Neural progenitor cell (in vitro differentiated cells): ENCODE measurements at regions not wholly inside any gene's neighbourhood (a gene's known extent, or its start where the extent isn't known, plus 50 kb on each side); places are given as distances from the start of the nearest gene placed in this dataset.
A peak's percentile ranks its signal among the peaks of the same experiment; 100 is the strongest.

Experiments used
- DNase-seq: peaks from one replicate; pipeline ENCODE4 v3.0.0-alpha.2; 2016; ENCODE audit warnings: low spot score
- H2AFZ ChIP-seq: fragments of 200-600 bp; sonication (generic); replicated peaks from 2 replicates; pipeline ENCODE4 v1.6.1; 2016; ENCODE audit warnings: antibody characterized with exemption
- H3F3A ChIP-seq: fragments of 200-600 bp; sonication (generic); 2 replicates; pipeline ENCODE4 v1.6.1; 2016; ENCODE audit warnings: antibody characterized with exemption, low read depth
- H3K27ac ChIP-seq: fragments of 200-600 bp; sonication (generic); 2 replicates; pipeline ENCODE4 v1.5.1; 2016; ENCODE audit warnings: mild to moderate bottlenecking
- H3K27me3 ChIP-seq: fragments of 200-600 bp; sonication (generic); 2 replicates; pipeline ENCODE4 v1.6.1; 2016; ENCODE audit warnings: mild to moderate bottlenecking, moderate library complexity
- H3K36me3 ChIP-seq: fragments of 200-600 bp; sonication (generic); 2 replicates; pipeline ENCODE4 v1.5.1; 2016
- H3K4me1 ChIP-seq: fragments of 200-600 bp; sonication (generic); 2 replicates; pipeline ENCODE4 v1.6.1; 2016; ENCODE audit warnings: mixed run types
- H3K4me2 ChIP-seq: fragments of 200-600 bp; sonication (generic); 2 replicates; pipeline ENCODE4 v1.6.1; 2016
- H3K4me3 ChIP-seq: fragments of 200-600 bp; sonication (generic); 2 replicates; pipeline ENCODE4 v1.5.1; 2016
- H3K79me2 ChIP-seq: fragments of 200-600 bp; sonication (generic); 2 replicates; pipeline ENCODE4 v1.6.1; 2016; ENCODE audit warnings: low read depth
- H3K9ac ChIP-seq: fragments of 200-600 bp; sonication (generic); 2 replicates; pipeline ENCODE4 v1.6.1; 2016
- H3K9me3 ChIP-seq: fragments of 200-600 bp; sonication (generic); 2 replicates; pipeline ENCODE4 v1.5.1; 2016; ENCODE audit warnings: low read depth
- H4K20me1 ChIP-seq: fragments of 200-600 bp; sonication (generic); 2 replicates; pipeline ENCODE4 v1.6.1; 2016; ENCODE audit warnings: low read depth
- H3K27ac Mint-ChIP-seq: 3 replicates; pipeline ENCODE4 v1.8.0; 2021; ENCODE audit warnings: mixed read lengths
- H3K27me3 Mint-ChIP-seq: 2 replicates; pipeline ENCODE4 v1.8.0; 2022; ENCODE audit warnings: low read depth, mild to moderate bottlenecking, inconsistent platforms, moderate library complexity, mixed read lengths; ENCODE audit not compliant: insufficient read depth
- H3K36me3 Mint-ChIP-seq: 3 replicates; pipeline ENCODE4 v1.8.0; 2021; ENCODE audit warnings: mixed read lengths
- H3K4me1 Mint-ChIP-seq: 3 replicates; pipeline ENCODE4 v1.8.0; 2021; ENCODE audit warnings: mixed read lengths
- H3K4me3 Mint-ChIP-seq: 3 replicates; pipeline ENCODE4 v1.8.0; 2021; ENCODE audit warnings: mild to moderate bottlenecking, moderate library complexity, mixed read lengths
- H3K9me3 Mint-ChIP-seq: 3 replicates; pipeline ENCODE4 v1.8.0; 2020; ENCODE audit warnings: mixed read lengths
- CTCF ChIP-seq: fragments of 200-600 bp; sonication (generic); IDR thresholded peaks from 2 replicates; pipeline ENCODE4 v1.5.1; 2017; ENCODE audit warnings: antibody characterized with exemption, mild to moderate bottlenecking
- EZH2 ChIP-seq: fragments of 200-600 bp; sonication (generic); IDR thresholded peaks from 2 replicates; pipeline ENCODE4 v1.6.1; 2017; ENCODE audit warnings: antibody characterized with exemption, mild to moderate bottlenecking, moderate library complexity
- EZH2phosphoT487 ChIP-seq: fragments of 200-600 bp; sonication (generic); IDR thresholded peaks from 2 replicates; pipeline ENCODE4 v1.6.1; 2017; ENCODE audit warnings: antibody characterized with exemption

- no peaks in the 10 kb centered on the region for H3K36me3 Mint-ChIP-seq
- Histone ChIP-seq H3K4me1 (no peaks in the 10 kb centered on the region), H3K4me3 (no peak overlapping the region), H3F3A (no peaks in the 10 kb centered on the region), H3K36me3 (no peaks in the 10 kb centered on the region), H3K79me2 (no peaks in the 10 kb centered on the region), H4K20me1 (no peaks in the 10 kb centered on the region), H3K27me3 (no peaks in the 10 kb centered on the region), H3K9ac (no peak overlapping the region), H3K4me2 (no peak overlapping the region), H2AFZ (no peak overlapping the region), H3K9me3 (no peaks in the 10 kb centered on the region), H3K27ac (no peak overlapping the region)
- TF ChIP-seq EZH2 (no peak), CTCF (no peak), EZH2phosphoT487 (no peak)
- H3K27me3 Mint-ChIP-seq = no peaks in the 10 kb centered on the region
- DNase-seq = no peak
- H3K27ac Mint-ChIP-seq = no peak overlapping the region
- no peaks in the 10 kb centered on the region for H3K4me1 Mint-ChIP-seq
- H3K9me3 Mint-ChIP-seq = no peaks in the 10 kb centered on the region
- no peak overlapping the region for H3K4me3 Mint-ChIP-seq
Measured at GRCh38 chr5:40405230-40405629, 274.5 kb upstream of the PTGER4 start.

GRCh38 chr5:40404613-40405012 is 275.1 kb upstream of the PTGER4 start:
- Mint-ChIP-seq H3K4me3 (no peak overlapping the region), H3K9me3 (no peaks in the 10 kb centered on the region), H3K27ac (no peak overlapping the region), H3K36me3 (no peaks in the 10 kb centered on the region), H3K27me3 (no peaks in the 10 kb centered on the region), H3K4me1 (no peaks in the 10 kb centered on the region)
- Histone ChIP-seq H4K20me1 (no peaks in the 10 kb centered on the region), H3K79me2 (no peaks in the 10 kb centered on the region), H3K27ac (no peak overlapping the region), H3K36me3 (no peaks in the 10 kb centered on the region), H3K4me1 (no peaks in the 10 kb centered on the region), H3K4me3 (no peak overlapping the region), H3K9ac (no peak overlapping the region), H3K4me2 (no peak overlapping the region), H2AFZ (no peak overlapping the region), H3K27me3 (no peaks in the 10 kb centered on the region), H3K9me3 (no peaks in the 10 kb centered on the region), H3F3A (no peaks in the 10 kb centered on the region)
- TF ChIP-seq EZH2 (no peak), EZH2phosphoT487 (no peak), CTCF (no peak)
- DNase-seq = no peak

GRCh38 chr5:40402007-40402364 is 277.7 kb upstream of the PTGER4 start:
- H3K27ac Mint-ChIP-seq = no peak overlapping the region
- H3F3A ChIP-seq = no peaks in the 10 kb centered on the region
- H3K9me3 Mint-ChIP-seq = no peaks in the 10 kb centered on the region
- no peaks in the 10 kb centered on the region for H3K36me3 Mint-ChIP-seq
- H3K27me3 ChIP-seq = no peaks in the 10 kb centered on the region
- H3K4me3 Mint-ChIP-seq = no peak overlapping the region
- no peak for DNase-seq
- H3K27ac ChIP-seq = no peak overlapping the region
- H3K4me2 ChIP-seq = no peak overlapping the region
- H2AFZ ChIP-seq = no peak overlapping the region
- no peaks in the 10 kb centered on the region for H3K4me1 Mint-ChIP-seq
- no peak for TF ChIP-seq EZH2
- no peaks in the 10 kb centered on the region for H3K36me3 ChIP-seq
- H3K9ac ChIP-seq = no peak overlapping the region
- no peaks in the 10 kb centered on the region for H3K4me1 ChIP-seq
- no peaks in the 10 kb centered on the region for H3K27me3 Mint-ChIP-seq
- H4K20me1 ChIP-seq = no peaks in the 10 kb centered on the region
- H3K4me3 ChIP-seq = no peak overlapping the region
- H3K79me2 ChIP-seq = no peaks in the 10 kb centered on the region
- H3K9me3 ChIP-seq = no peaks in the 10 kb centered on the region

GRCh38 chr5:40401284-40402006 is 278.3 kb upstream of the PTGER4 start:
- H3K4me3 ChIP-seq = no peak overlapping the region
- no peak overlapping the region for H3K4me2 ChIP-seq

More at GRCh38 chr5:40401284-40402006, 278.3 kb upstream of the PTGER4 start:
- no peaks in the 10 kb centered on the region for H3K9me3 ChIP-seq
- no peaks in the 10 kb centered on the region for H3K79me2 ChIP-seq
- no peak overlapping the region for H3K9ac ChIP-seq
- TF ChIP-seq EZH2 (no peak), EZH2phosphoT487 (no peak), CTCF (no peak)
- no peaks in the 10 kb centered on the region for H3K36me3 ChIP-seq
- H3K9me3 Mint-ChIP-seq = no peaks in the 10 kb centered on the region
- no peaks in the 10 kb centered on the region for H3K36me3 Mint-ChIP-seq
- no peaks in the 10 kb centered on the region for H3K4me1 Mint-ChIP-seq
- peak overlapping the region; percentile 66 for H2AFZ ChIP-seq
- no peak for DNase-seq
- H3K27me3 ChIP-seq = no peaks in the 10 kb centered on the region
- H3K4me3 Mint-ChIP-seq = no peak overlapping the region
- H3K27me3 Mint-ChIP-seq = no peaks in the 10 kb centered on the region
- H3F3A ChIP-seq = no peaks in the 10 kb centered on the region
- H3K4me1 ChIP-seq = no peaks in the 10 kb centered on the region
- H3K27ac ChIP-seq = no peak overlapping the region
- no peaks in the 10 kb centered on the region for H4K20me1 ChIP-seq
- no peak overlapping the region for H3K27ac Mint-ChIP-seq
